Upper lobe of left lung (tissue), 6 donors: ENCODE measurements at regions not wholly inside any gene's neighbourhood (a gene's known extent, or its start where the extent isn't known, plus 50 kb on each side); places are given as distances from the start of the nearest gene placed in this dataset.

Experiments
- ATAC-seq, 2 donors: fragments of 200-7000 bp; cut with Tn5 transposase; one replicate each; pipeline ENCODE4 v1.9.1; 2022; ENCODE audit warnings: mild to moderate bottlenecking in 2 of 2, moderate library complexity in 2 of 2; ENCODE audit not compliant: low FRiP score in 2 of 2
- DNase-seq, 2 donors: peaks; one replicate each; pipeline ENCODE4 v3.0.0-alpha.2; 2019 to 2020
- H3K27ac ChIP-seq, 4 donors: fragments of 200-600 bp; sonication (generic); one replicate each; pipeline ENCODE4 v1.5.1; 2016 to 2019
- H3K27me3 ChIP-seq, 4 donors: fragments of 200-600 bp; sonication (generic); one replicate each; pipeline ENCODE4 v1.5.1; 2017 to 2019
- H3K36me3 ChIP-seq, 4 donors: fragments of 200-600 bp; sonication (generic); one replicate each; pipeline ENCODE4 v1.5.1; 2016 to 2019
- H3K4me1 ChIP-seq, 4 donors: fragments of 200-600 bp; sonication (generic); one replicate each; pipeline ENCODE4 v1.5.1; 2018 to 2019
- H3K4me3 ChIP-seq, 4 donors: fragments of 200-600 bp; sonication (generic); one replicate each; pipeline ENCODE4 v1.5.1; 2017 to 2019; ENCODE audit warnings: mild to moderate bottlenecking in 2 of 4, moderate library complexity in 1 of 4
- H3K9me3 ChIP-seq, 4 donors: fragments of 200-600 bp; sonication (generic); one replicate each; pipeline ENCODE4 v1.5.1; 2018 to 2019
- EP300 ChIP-seq, 4 donors: sonication (generic); formaldehyde crosslinking; IDR thresholded peaks; one replicate each; pipeline ENCODE4 v1.5.1; 2017; ENCODE audit warnings: antibody characterized with exemption in 4 of 4, control low read depth in 2 of 4
- POLR2A ChIP-seq, 4 donors: fragments of 450-650 bp; IDR thresholded peaks; one replicate each; pipeline ENCODE4 v1.5.1; 2016 to 2017; ENCODE audit warnings: antibody characterized with exemption in 4 of 4, mild to moderate bottlenecking in 2 of 4
- POLR2AphosphoS5 ChIP-seq, 2 donors: sonication (generic); formaldehyde crosslinking; IDR thresholded peaks; one replicate each; pipeline ENCODE4 v1.5.1; 2017; ENCODE audit warnings: antibody characterized with exemption in 2 of 2
- WGBS, 2 donors: methylation state at CpG; one replicate each; pipeline ENCODE4 v1.1.5; 2017 to 2018; 5-methylcytosine and 5-hydroxymethylcytosine counted together
- TF ChIP-seq, protein P1 (sequence below), 6 experiments: fragments of 450-650 bp in 4 of 6; fragments of 200-600 bp in 2 of 6; sonication (generic) in 2 of 6; IDR thresholded peaks; one replicate each; pipeline ENCODE4 v1.5.1; 2016 to 2019; ENCODE audit warnings: antibody characterized with exemption in 6 of 6
- donor health status: DM: no; HTN: no; CAD: no; lungs with moderate emphysema.
- donor health status: DM: no; HTN: yes; CAD: no; lungs with severe emphysema.

DNA sequence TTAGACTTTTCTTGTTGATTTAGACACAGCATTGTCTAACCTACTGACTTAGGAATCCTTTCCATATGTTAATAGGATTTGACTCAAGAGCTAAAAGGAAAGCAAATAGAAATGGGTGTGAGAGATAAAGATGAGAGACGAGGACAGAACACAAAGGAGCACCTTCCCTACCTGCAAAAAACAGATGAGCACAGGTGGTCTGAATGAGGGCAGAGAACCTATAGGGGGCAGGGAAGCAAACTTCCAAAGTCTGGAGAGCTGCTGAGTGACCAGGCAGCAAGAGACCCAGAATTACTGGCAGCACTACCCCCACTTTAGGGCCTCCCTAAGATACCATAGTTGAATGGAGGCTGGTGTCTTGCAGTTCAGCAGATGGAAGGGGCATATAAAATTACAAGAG is 98.1 kb upstream of the CTNNB1 start:
- H3K9me3 ChIP-seq = no peaks in the 10 kb centered on the region
- no peak for TF ChIP-seq EP300 (IDR thresholded peaks at IDR 0.05)
- no peak for TF ChIP-seq POLR2A (IDR thresholded peaks at IDR 0.05)
- no peak for TF ChIP-seq POLR2AphosphoS5 (IDR thresholded peaks at IDR 0.05)
- TF ChIP-seq, protein P1, sequence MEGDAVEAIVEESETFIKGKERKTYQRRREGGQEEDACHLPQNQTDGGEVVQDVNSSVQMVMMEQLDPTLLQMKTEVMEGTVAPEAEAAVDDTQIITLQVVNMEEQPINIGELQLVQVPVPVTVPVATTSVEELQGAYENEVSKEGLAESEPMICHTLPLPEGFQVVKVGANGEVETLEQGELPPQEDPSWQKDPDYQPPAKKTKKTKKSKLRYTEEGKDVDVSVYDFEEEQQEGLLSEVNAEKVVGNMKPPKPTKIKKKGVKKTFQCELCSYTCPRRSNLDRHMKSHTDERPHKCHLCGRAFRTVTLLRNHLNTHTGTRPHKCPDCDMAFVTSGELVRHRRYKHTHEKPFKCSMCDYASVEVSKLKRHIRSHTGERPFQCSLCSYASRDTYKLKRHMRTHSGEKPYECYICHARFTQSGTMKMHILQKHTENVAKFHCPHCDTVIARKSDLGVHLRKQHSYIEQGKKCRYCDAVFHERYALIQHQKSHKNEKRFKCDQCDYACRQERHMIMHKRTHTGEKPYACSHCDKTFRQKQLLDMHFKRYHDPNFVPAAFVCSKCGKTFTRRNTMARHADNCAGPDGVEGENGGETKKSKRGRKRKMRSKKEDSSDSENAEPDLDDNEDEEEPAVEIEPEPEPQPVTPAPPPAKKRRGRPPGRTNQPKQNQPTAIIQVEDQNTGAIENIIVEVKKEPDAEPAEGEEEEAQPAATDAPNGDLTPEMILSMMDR (IDR thresholded peaks at IDR 0.05) = no peak
- no peak for ATAC-seq

DNA sequence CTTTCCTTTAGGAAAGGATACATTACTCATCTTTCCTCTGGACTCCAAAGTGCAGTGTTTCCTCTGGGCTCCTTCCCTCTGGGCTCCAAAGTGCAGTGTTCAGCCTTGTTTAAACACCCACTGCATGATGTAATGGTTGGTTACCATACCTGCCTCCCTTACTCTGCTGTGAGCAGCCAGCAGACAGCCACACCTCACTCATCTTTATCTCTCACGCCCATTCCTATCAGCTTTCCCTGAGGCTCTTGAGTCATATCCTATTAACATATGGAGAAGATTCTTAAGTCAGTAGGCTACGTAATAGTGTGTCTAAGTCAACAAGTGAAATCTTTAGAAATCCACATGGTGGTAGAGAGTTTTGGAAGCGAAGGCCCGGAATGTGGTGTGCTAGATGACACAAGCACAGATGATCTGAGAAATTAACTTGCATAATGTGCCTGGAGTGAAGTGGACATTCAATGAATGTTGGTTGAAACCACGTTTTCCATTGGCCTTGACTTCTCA is 97.2 kb upstream of the CTNNB1 start:
- H3K4me3 ChIP-seq = no peak overlapping the region
- H3K9me3 ChIP-seq = no peaks in the 10 kb centered on the region
- ATAC-seq = no peak
- WGBS, 2 donors = 91 to 94% methylated on average over 5 of the region's 5 CpGs
- no peaks in the 10 kb centered on the region for H3K36me3 ChIP-seq
- no peaks in the 10 kb centered on the region for H3K4me1 ChIP-seq
- TF ChIP-seq, protein P1 (IDR thresholded peaks at IDR 0.05) = no peak
- TF ChIP-seq POLR2AphosphoS5 (IDR thresholded peaks at IDR 0.05) (no peak), EP300 (IDR thresholded peaks at IDR 0.05) (no peak), POLR2A (IDR thresholded peaks at IDR 0.05) (no peak)
- no peak overlapping the region for H3K27ac ChIP-seq
- no peaks in the 10 kb centered on the region for H3K27me3 ChIP-seq
- DNase-seq = no peak

More for the DNA sequence above, 98.1 kb upstream of the CTNNB1 start:
- H3K4me3 ChIP-seq = no peak overlapping the region
- H3K4me1 ChIP-seq = no peaks in the 10 kb centered on the region
- no peaks in the 10 kb centered on the region for H3K27me3 ChIP-seq
- WGBS, 2 donors = 83 to 92% methylated on average over 1 of the region's 1 CpG
- no peak for DNase-seq
- no peaks in the 10 kb centered on the region for H3K36me3 ChIP-seq
- no peak overlapping the region for H3K27ac ChIP-seq

DNA sequence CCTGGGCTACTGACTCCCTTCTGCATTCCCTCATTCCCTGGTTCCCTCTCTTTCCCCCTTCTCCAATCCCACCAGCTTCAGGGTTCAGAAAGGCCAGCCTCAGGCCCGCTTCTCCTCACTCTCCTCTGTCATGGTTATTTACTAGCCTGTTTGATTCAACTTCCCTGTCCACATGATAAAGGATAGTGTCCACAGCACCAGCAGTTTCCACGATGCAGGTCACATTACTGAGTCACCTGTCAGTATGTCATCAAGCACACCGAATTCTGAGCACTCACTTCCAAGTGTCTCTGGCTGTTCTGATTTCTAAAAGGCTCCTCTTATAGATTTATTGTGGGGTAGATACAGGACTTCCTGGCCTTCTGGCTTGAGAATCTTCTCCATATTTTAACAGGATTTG is 96.6 kb upstream of the CTNNB1 start:
- TF ChIP-seq POLR2A (IDR thresholded peaks at IDR 0.05) (no peak), POLR2AphosphoS5 (IDR thresholded peaks at IDR 0.05) (no peak), EP300 (IDR thresholded peaks at IDR 0.05) (no peak)
- TF ChIP-seq, protein P1 (IDR thresholded peaks at IDR 0.05) = no peak
- no peak for DNase-seq
- no peaks in the 10 kb centered on the region for H3K36me3 ChIP-seq
- whole genome bisulfite sequencing, 2 donors = 84 to 88% methylated on average over 3 of the region's 3 CpGs
- ATAC-seq = no peak
- H3K27me3 ChIP-seq = no peaks in the 10 kb centered on the region
- no peak overlapping the region for H3K4me3 ChIP-seq
- H3K9me3 ChIP-seq = no peaks in the 10 kb centered on the region
- H3K4me1 ChIP-seq = no peaks in the 10 kb centered on the region
- no peak overlapping the region for H3K27ac ChIP-seq

DNA sequence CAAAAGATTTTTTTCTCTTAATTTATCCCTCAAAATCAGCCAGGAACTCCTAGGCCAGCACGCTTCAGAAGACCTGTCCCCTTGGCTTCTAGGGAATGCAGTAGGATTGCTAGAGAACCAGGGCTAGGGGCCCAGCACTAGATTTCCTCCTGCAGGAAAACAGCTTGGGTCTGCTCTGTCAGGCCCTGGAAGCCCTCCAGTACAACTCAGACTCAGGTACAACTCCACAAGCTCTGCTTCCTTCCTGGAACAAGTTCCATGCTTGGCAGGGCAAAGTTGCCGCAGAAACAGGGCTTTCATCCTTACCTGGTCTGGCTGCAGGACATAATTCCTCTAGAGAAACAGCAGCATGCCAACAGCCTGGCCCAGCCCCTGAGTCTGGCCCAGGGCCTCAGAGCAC is 96.1 kb upstream of the CTNNB1 start:
- H3K27ac ChIP-seq = no peak overlapping the region
- TF ChIP-seq, protein P1 (IDR thresholded peaks at IDR 0.05) = no peak
- TF ChIP-seq POLR2A (IDR thresholded peaks at IDR 0.05) (no peak), EP300 (IDR thresholded peaks at IDR 0.05) (no peak), POLR2AphosphoS5 (IDR thresholded peaks at IDR 0.05) (no peak)
- DNase-seq = no peak
- no peaks in the 10 kb centered on the region for H3K27me3 ChIP-seq
- H3K9me3 ChIP-seq = no peaks in the 10 kb centered on the region
- H3K4me1 ChIP-seq = no peaks in the 10 kb centered on the region
- H3K4me3 ChIP-seq = no peak overlapping the region
- WGBS, 2 donors = 81% methylated on average over 1 to 2 of the region's 2 CpGs
- ATAC-seq = peak in 1 of 2 donors; percentile 30
- H3K36me3 ChIP-seq = no peaks in the 10 kb centered on the region

DNA sequence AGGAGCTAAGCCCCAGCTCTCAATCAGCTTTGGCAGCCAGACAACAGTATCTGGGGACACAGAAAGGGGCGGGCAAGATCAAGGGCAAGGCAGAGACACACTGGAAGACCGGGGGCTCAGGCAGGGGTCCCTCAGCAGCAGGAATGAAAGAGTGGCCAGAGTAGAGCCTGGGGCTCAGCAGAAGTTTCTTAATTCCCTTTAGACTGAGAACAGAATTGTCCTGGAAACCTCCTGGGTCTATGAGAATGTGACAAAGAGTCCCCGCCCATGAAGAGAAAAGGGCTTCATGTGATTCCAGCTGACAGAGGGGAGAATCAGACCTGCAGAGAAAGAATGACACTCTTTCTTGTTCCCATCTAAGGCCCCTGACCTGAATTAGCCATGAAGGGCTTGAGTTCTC is 95.2 kb upstream of the CTNNB1 start:
- WGBS, 2 donors = 83 to 87% methylated on average over 3 of the region's 3 CpGs
- H3K9me3 ChIP-seq = no peaks in the 10 kb centered on the region
- ATAC-seq (no peak), DNase-seq (no peak)
- no peak overlapping the region for H3K27ac ChIP-seq
- no peaks in the 10 kb centered on the region for H3K4me1 ChIP-seq
- no peaks in the 10 kb centered on the region for H3K36me3 ChIP-seq
- TF ChIP-seq POLR2A (IDR thresholded peaks at IDR 0.05) (no peak), POLR2AphosphoS5 (IDR thresholded peaks at IDR 0.05) (no peak), EP300 (IDR thresholded peaks at IDR 0.05) (no peak)
- TF ChIP-seq, protein P1 (IDR thresholded peaks at IDR 0.05) = no peak
- no peaks in the 10 kb centered on the region for H3K27me3 ChIP-seq
- no peak overlapping the region for H3K4me3 ChIP-seq
